ENCODE measurements at regions not wholly inside any gene's neighbourhood (a gene's known extent, or its start where the extent isn't known, plus 50 kb on each side); places are given as distances from the start of the nearest gene placed in this dataset.

DNA sequence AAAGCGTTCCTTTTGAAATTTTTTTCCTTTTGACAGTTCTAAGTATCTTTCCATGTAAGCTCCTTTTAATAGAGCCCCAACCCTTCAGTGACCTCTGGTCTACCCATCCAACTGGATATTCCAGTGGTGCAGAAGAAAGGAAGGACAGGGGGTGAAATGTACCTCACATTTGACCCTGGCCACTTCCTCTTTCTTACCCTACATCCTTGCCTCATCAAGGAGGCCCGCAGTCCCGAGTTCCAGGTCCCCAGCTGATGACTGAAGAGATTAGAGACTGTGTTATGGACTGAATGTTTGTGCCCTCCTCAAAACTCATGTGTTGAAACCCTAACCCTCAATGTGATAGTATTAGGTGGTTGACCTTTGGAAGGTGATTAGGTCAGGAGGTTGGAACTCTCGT is 158.1 kb downstream of the RBM43 start:
- no peaks in the 10 kb centered on the region for H3K9me3 ChIP-seq (ENCODE audit: control insufficient read depth, low read depth, low read length)
- no peak overlapping the region for H3K4me3 ChIP-seq (ENCODE audit: low read length)
- no peak overlapping the region for H3K9ac ChIP-seq (ENCODE audit: low read length)
- H3K36me3 ChIP-seq (ENCODE audit: control insufficient read depth, low read depth, low read length): no peaks in the 10 kb centered on the region
- no peaks in the 10 kb centered on the region for H3K4me1 ChIP-seq (ENCODE audit: control insufficient read depth, low read depth, low read length)
- no peak overlapping the region for H3K27ac ChIP-seq (ENCODE audit: low read length)
- H3K27me3 ChIP-seq (ENCODE audit: control insufficient read depth, insufficient read depth, low read length): no peaks in the 10 kb centered on the region

DNA sequence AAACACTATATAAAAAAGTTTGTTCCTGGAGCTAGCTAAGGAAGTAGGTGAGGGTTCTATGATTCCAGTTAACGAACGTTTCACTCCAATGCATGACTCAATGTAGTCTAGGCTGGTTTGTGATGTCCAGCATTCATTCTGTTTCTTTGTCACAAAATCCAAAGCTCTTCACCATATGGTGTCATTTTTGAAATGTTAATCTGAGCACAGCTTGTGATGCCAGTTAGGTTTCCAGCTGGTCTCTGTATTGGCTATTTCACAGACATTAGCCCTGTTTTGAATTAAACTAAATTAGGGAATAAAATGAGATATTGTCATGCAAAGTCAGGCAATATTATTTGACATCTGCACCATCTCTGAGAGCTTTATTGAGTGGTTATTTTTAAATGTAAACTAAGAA is 159.4 kb downstream of the RBM43 start:
- H3K27me3 ChIP-seq (ENCODE audit: control insufficient read depth, insufficient read depth, low read length): no peaks in the 10 kb centered on the region
- no peak overlapping the region for H3K27ac ChIP-seq (ENCODE audit: low read length)
- H3K36me3 ChIP-seq (ENCODE audit: control insufficient read depth, low read depth, low read length): no peaks in the 10 kb centered on the region
- H3K4me3 ChIP-seq (ENCODE audit: low read length): no peak overlapping the region
- no peaks in the 10 kb centered on the region for H3K9me3 ChIP-seq (ENCODE audit: control insufficient read depth, low read depth, low read length)
- H3K4me1 ChIP-seq (ENCODE audit: control insufficient read depth, low read depth, low read length): no peaks in the 10 kb centered on the region
- H3K9ac ChIP-seq (ENCODE audit: low read length): no peak overlapping the region

DNA sequence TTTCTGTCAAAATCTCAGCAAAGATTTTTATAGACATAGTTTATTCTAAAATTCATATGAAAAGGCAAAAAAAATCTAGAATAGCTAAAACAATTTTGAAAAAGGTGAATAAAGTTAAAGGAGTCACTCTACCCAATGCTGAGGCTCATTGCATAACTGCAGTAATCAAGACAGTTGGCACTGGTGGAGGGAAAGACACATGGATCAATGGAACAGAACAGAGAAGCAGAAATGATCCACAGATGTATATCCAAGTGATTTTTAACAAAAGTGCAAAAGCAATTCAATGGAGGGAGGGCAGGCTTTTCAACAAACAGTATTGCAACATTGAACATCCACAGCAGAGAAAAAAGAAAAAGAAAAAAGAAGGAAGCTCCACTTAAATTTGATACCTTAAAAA is 162.8 kb downstream of the RBM43 start:
- Histone ChIP-seq H3K27me3 (ENCODE audit: control insufficient read depth, insufficient read depth, low read length) (no peaks in the 10 kb centered on the region), H3K27ac (ENCODE audit: low read length) (no peak overlapping the region), H3K4me1 (ENCODE audit: control insufficient read depth, low read depth, low read length) (no peaks in the 10 kb centered on the region), H3K4me3 (ENCODE audit: low read length) (no peak overlapping the region), H3K9me3 (ENCODE audit: control insufficient read depth, low read depth, low read length) (no peaks in the 10 kb centered on the region), H3K36me3 (ENCODE audit: control insufficient read depth, low read depth, low read length) (no peaks in the 10 kb centered on the region), H3K9ac (ENCODE audit: low read length) (no peak overlapping the region)

DNA sequence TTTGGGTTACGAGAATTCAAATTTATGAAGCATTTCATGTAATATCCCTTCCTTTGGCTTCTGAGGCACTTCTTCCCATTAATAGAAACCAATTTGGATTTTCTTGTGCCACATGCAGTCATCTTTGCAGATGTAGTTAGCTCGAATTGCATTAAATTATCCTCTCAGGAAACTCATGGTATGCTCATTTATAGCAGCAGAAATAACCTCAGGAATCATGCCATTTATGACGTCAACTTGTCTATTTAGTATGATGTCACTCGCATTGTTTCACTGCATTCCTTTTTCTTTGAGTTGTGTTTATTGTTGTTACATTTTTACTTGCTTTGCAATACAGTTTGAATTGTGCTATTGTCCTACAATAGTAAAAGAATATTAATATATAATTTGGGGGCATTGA is 163.8 kb downstream of the RBM43 start:
- Histone ChIP-seq H3K27me3 (ENCODE audit: control insufficient read depth, insufficient read depth, low read length) (no peaks in the 10 kb centered on the region), H3K9ac (ENCODE audit: low read length) (no peak overlapping the region), H3K4me3 (ENCODE audit: low read length) (no peak overlapping the region), H3K36me3 (ENCODE audit: control insufficient read depth, low read depth, low read length) (no peaks in the 10 kb centered on the region), H3K9me3 (ENCODE audit: control insufficient read depth, low read depth, low read length) (no peaks in the 10 kb centered on the region), H3K27ac (ENCODE audit: low read length) (no peak overlapping the region), H3K4me1 (ENCODE audit: control insufficient read depth, low read depth, low read length) (no peaks in the 10 kb centered on the region)

- no peaks in the 10 kb centered on the region for H3K36me3 ChIP-seq (ENCODE audit: control insufficient read depth, low read depth, low read length)
These were observed 164.5 kb downstream of the RBM43 start for GRCh38 chr2:151097128-151097527.

DNA sequence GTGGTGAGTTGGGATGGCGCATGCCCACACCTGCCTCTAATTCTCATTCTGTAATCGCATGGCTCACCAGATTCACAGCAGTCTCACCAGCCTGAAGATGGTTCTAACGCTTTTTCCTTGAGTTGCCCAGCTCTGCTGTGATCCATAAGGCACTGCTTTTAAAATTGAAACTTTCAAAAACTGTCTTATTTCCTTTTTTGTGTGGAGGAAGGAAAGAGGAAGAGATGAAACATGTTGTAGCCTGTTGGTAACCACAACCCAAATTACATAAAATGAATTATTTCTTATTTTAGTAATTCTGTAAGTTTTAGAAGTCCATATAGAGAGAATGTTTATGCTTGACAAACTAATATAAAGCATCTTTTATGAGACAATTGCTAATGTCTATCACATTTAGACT is 165.4 kb downstream of the RBM43 start:
- no peak overlapping the region for H3K27ac ChIP-seq (ENCODE audit: low read length)
- no peaks in the 10 kb centered on the region for H3K4me1 ChIP-seq (ENCODE audit: control insufficient read depth, low read depth, low read length)
- H3K27me3 ChIP-seq (ENCODE audit: control insufficient read depth, insufficient read depth, low read length): no peaks in the 10 kb centered on the region
- H3K9ac ChIP-seq (ENCODE audit: low read length): no peak overlapping the region
- no peaks in the 10 kb centered on the region for H3K36me3 ChIP-seq (ENCODE audit: control insufficient read depth, low read depth, low read length)
- no peaks in the 10 kb centered on the region for H3K9me3 ChIP-seq (ENCODE audit: control insufficient read depth, low read depth, low read length)
- H3K4me3 ChIP-seq (ENCODE audit: low read length): no peak overlapping the region

More at GRCh38 chr2:151097128-151097527, 164.5 kb downstream of the RBM43 start:
- no peaks in the 10 kb centered on the region for H3K27me3 ChIP-seq (ENCODE audit: control insufficient read depth, insufficient read depth, low read length)
- H3K4me3 ChIP-seq (ENCODE audit: low read length): no peak overlapping the region
- no peaks in the 10 kb centered on the region for H3K4me1 ChIP-seq (ENCODE audit: control insufficient read depth, low read depth, low read length)
- H3K9me3 ChIP-seq (ENCODE audit: control insufficient read depth, low read depth, low read length): no peaks in the 10 kb centered on the region
- H3K9ac ChIP-seq (ENCODE audit: low read length): no peak overlapping the region
- H3K27ac ChIP-seq (ENCODE audit: low read length): no peak overlapping the region

DNA sequence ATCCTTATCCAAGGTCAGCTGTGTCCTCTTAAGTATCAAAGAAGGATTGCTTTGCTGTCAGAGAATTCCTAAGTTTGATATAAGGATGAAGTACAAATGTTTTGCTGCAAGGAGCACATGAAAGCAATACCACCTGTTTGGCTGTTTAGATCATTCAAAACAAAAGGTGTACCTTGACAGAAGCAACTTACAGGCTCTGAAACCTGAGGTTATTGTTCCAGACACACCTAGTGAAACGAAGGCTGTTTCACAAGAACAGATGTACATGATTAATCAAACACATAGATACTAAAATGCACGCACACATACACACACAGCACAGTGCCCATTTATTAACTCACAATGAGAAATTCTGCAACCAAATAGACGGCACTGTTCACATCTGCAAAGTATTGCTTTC is 166.2 kb downstream of the RBM43 start:
- Histone ChIP-seq H3K4me3 (ENCODE audit: low read length) (no peak overlapping the region), H3K4me1 (ENCODE audit: control insufficient read depth, low read depth, low read length) (no peaks in the 10 kb centered on the region), H3K27me3 (ENCODE audit: control insufficient read depth, insufficient read depth, low read length) (no peaks in the 10 kb centered on the region), H3K36me3 (ENCODE audit: control insufficient read depth, low read depth, low read length) (no peaks in the 10 kb centered on the region), H3K9ac (ENCODE audit: low read length) (no peak overlapping the region), H3K27ac (ENCODE audit: low read length) (no peak overlapping the region), H3K9me3 (ENCODE audit: control insufficient read depth, low read depth, low read length) (no peaks in the 10 kb centered on the region)

DNA sequence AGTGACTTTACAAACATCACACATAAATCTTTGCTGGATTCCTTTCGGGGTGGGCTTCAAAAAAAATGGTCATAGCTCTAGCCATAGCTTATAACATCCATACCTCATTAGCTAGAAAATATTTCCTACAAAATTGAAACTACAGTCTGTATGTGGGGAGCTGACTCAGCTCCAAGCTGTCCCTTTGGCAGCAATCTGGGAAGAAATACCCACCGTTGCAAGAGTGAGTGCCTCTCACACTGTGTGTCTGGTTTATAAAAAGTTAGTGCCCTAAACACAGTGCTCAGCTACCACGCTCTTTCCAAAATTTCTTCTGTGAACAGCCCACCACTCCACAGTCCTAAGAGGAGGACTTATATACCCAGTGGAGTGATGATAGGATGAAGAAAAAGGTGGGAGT is 170.1 kb downstream of the RBM43 start:
- no peak overlapping the region for H3K9ac ChIP-seq (ENCODE audit: low read length)
- no peak overlapping the region for H3K4me3 ChIP-seq (ENCODE audit: low read length)
- no peaks in the 10 kb centered on the region for H3K4me1 ChIP-seq (ENCODE audit: control insufficient read depth, low read depth, low read length)
- no peaks in the 10 kb centered on the region for H3K36me3 ChIP-seq (ENCODE audit: control insufficient read depth, low read depth, low read length)
- no peaks in the 10 kb centered on the region for H3K27me3 ChIP-seq (ENCODE audit: control insufficient read depth, insufficient read depth, low read length)
- no peak overlapping the region for H3K27ac ChIP-seq (ENCODE audit: low read length)
- H3K9me3 ChIP-seq (ENCODE audit: control insufficient read depth, low read depth, low read length): no peaks in the 10 kb centered on the region

GRCh38 chr2:151087377-151087776 is 174.3 kb downstream of the RBM43 start:
- H3K4me3 ChIP-seq (ENCODE audit: low read length): no peak overlapping the region
- H3K9me3 ChIP-seq (ENCODE audit: control insufficient read depth, low read depth, low read length): no peaks in the 10 kb centered on the region
- H3K36me3 ChIP-seq (ENCODE audit: control insufficient read depth, low read depth, low read length): no peaks in the 10 kb centered on the region
- no peak overlapping the region for H3K9ac ChIP-seq (ENCODE audit: low read length)
- H3K27me3 ChIP-seq (ENCODE audit: control insufficient read depth, insufficient read depth, low read length): no peaks in the 10 kb centered on the region
- H3K27ac ChIP-seq (ENCODE audit: low read length): no peak overlapping the region
- peaks cover 4% of the 10 kb centered on the region for H3K4me1 ChIP-seq (ENCODE audit: control insufficient read depth, low read depth, low read length)

DNA sequence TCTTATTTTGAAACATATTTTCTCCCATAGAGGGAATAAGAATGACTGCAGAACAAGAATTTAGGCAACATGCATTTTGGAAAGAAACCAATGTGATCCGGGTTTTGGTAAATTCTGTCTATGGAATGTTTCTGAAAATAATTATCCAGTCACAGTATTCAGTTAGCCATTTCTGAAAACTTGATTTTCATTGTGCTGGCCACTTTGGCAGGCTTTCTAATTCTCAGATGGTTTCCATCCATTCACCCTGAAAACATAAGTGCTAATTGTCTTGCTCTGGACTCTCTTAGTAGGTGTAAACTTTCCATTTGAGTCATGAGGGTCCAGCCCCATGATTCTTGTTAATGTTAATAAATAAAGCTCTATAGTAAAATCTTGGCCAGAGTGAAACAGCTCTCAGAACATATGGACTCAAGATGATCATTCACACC is 176.5 kb downstream of the RBM43 start:
- Histone ChIP-seq H3K9ac (ENCODE audit: low read length) (no peak overlapping the region), H3K27ac (ENCODE audit: low read length) (no peak overlapping the region), H3K4me1 (ENCODE audit: control insufficient read depth, low read depth, low read length) (peaks cover 12% of the 10 kb centered on the region), H3K36me3 (ENCODE audit: control insufficient read depth, low read depth, low read length) (no peaks in the 10 kb centered on the region), H3K27me3 (ENCODE audit: control insufficient read depth, insufficient read depth, low read length) (no peaks in the 10 kb centered on the region), H3K4me3 (ENCODE audit: low read length) (no peak overlapping the region), H3K9me3 (ENCODE audit: control insufficient read depth, low read depth, low read length) (no peaks in the 10 kb centered on the region)

GRCh38 chr2:151083856-151084795 is 177.5 kb downstream of the RBM43 start:
- Histone ChIP-seq H3K36me3 (ENCODE audit: control insufficient read depth, low read depth, low read length) (no peaks in the 10 kb centered on the region), H3K9me3 (ENCODE audit: control insufficient read depth, low read depth, low read length) (no peaks in the 10 kb centered on the region), H3K27ac (ENCODE audit: low read length) (no peak overlapping the region), H3K4me3 (ENCODE audit: low read length) (no peak overlapping the region), H3K9ac (ENCODE audit: low read length) (no peak overlapping the region), H3K27me3 (ENCODE audit: control insufficient read depth, insufficient read depth, low read length) (no peaks in the 10 kb centered on the region), H3K4me1 (ENCODE audit: control insufficient read depth, low read depth, low read length) (peaks cover 12% of the 10 kb centered on the region)

- no peak overlapping the region for H3K4me3 ChIP-seq (ENCODE audit: low read length)
- no peak overlapping the region for H3K9ac ChIP-seq (ENCODE audit: low read length)
- H3K27ac ChIP-seq (ENCODE audit: low read length): no peak overlapping the region
- H3K27me3 ChIP-seq (ENCODE audit: control insufficient read depth, insufficient read depth, low read length): no peaks in the 10 kb centered on the region
- no peaks in the 10 kb centered on the region for H3K9me3 ChIP-seq (ENCODE audit: control insufficient read depth, low read depth, low read length)
- no peaks in the 10 kb centered on the region for H3K36me3 ChIP-seq (ENCODE audit: control insufficient read depth, low read depth, low read length)
- H3K4me1 ChIP-seq (ENCODE audit: control insufficient read depth, low read depth, low read length): peaks cover 7% of the 10 kb centered on the region
These were observed 182.8 kb downstream of the RBM43 start for GRCh38 chr2:151078889-151079288.
